HG02610 (cell line): ENCODE measurements at regions not wholly inside any gene's neighbourhood (a gene's known extent, or its start where the extent isn't known, plus 50 kb on each side); places are given as distances from the start of the nearest gene placed in this dataset.
"Not testable (repeated sequence)": the region's sequence is repeated elsewhere in the genome, so short reads cannot be mapped to it uniquely, and the experiment has no call there.

ENCODE experiments used
- ATAC-seq: cut with Tn5 transposase; IDR thresholded peaks from one replicate; pipeline ENCODE4 v1.9.1; 2021; ENCODE audit warnings: mild to moderate bottlenecking, moderate library complexity; ENCODE audit not compliant: unreplicated experiment

- ATAC-seq, result no peak
Measured at GRCh38 chr9:71286146-71286545, 164.7 kb upstream of the TRPM3 start.

GRCh38 chr9:71285191-71285656 lies 163.8 kb upstream of the TRPM3 start:
- ATAC-seq, result peak; percentile 84

GRCh38 chr9:71282116-71282515 lies 160.7 kb upstream of the TRPM3 start:
- not testable (repeated sequence) for ATAC-seq

GRCh38 chr9:71279151-71279739 lies 157.8 kb upstream of the TRPM3 start:
- ATAC-seq, result no peak

- ATAC-seq, result no peak
Measured at GRCh38 chr9:71273613-71274012, 152.2 kb upstream of the TRPM3 start.

- no peak for ATAC-seq
Measured at GRCh38 chr9:71271602-71272001, 150.2 kb upstream of the TRPM3 start.

GRCh38 chr9:71270554-71270953 lies 149.1 kb upstream of the TRPM3 start:
- no peak for ATAC-seq

- ATAC-seq, result no peak
Measured at GRCh38 chr9:71269859-71270258, 148.4 kb upstream of the TRPM3 start.

GRCh38 chr9:71268871-71269635 lies 147.6 kb upstream of the TRPM3 start:
- no peak for ATAC-seq

GRCh38 chr9:71263451-71263850 lies 142.0 kb upstream of the TRPM3 start:
- ATAC-seq, result no peak

GRCh38 chr9:71260419-71260818 lies 139.0 kb upstream of the TRPM3 start:
- ATAC-seq, result not testable (repeated sequence)

GRCh38 chr9:71254592-71255277 lies 133.3 kb upstream of the TRPM3 start:
- no peak for ATAC-seq

GRCh38 chr9:71253011-71253410 lies 131.6 kb upstream of the TRPM3 start:
- no peak for ATAC-seq

GRCh38 chr9:71250581-71250980 lies 129.2 kb upstream of the TRPM3 start:
- ATAC-seq, result no peak

- peak; percentile 75 for ATAC-seq
Measured at GRCh38 chr9:71249729-71250317, 128.4 kb upstream of the TRPM3 start.

- ATAC-seq, result no peak
Measured at GRCh38 chr9:71245651-71246050, 124.2 kb upstream of the TRPM3 start.

- ATAC-seq, result no peak
Measured at GRCh38 chr9:71243951-71244350, 122.5 kb upstream of the TRPM3 start.

- ATAC-seq, result no peak
Measured at GRCh38 chr9:71242081-71242480, 120.7 kb upstream of the TRPM3 start.

- ATAC-seq, result no peak
Measured at GRCh38 chr9:71237051-71237450, 115.6 kb upstream of the TRPM3 start.

- no peak for ATAC-seq
Measured at GRCh38 chr9:71233646-71234045, 112.2 kb upstream of the TRPM3 start.

- ATAC-seq, result no peak
Measured at GRCh38 chr9:71223953-71224538, 102.6 kb upstream of the TRPM3 start.
